22Rv1 (cell line): ENCODE measurements at regions not wholly inside any gene's neighbourhood (a gene's known extent, or its start where the extent isn't known, plus 50 kb on each side); places are given as distances from the start of the nearest gene placed in this dataset.

ENCODE experiments used
- CTCF ChIP-seq: fragments of 450-650 bp; IDR thresholded peaks from 2 replicates; pipeline ENCODE4 v1.5.1; 2017; ENCODE audit warnings: mild to moderate bottlenecking
- ZFX ChIP-seq: fragments of 450-650 bp; IDR thresholded peaks from 2 replicates; pipeline ENCODE4 v1.6.1; 2017; ENCODE audit warnings: antibody characterized with exemption, borderline replicate concordance

- TF ChIP-seq CTCF (no peak), ZFX (no peak)
Observed at GRCh38 chr13:109440320-109440719, 346.1 kb downstream of the IRS2 start.
